ENCODE measurements at regions not wholly inside any gene's neighbourhood (a gene's known extent, or its start where the extent isn't known, plus 50 kb on each side); places are given as distances from the start of the nearest gene placed in this dataset.
"Not testable (repeated sequence)": the region's sequence is repeated elsewhere in the genome, so short reads cannot be mapped to it uniquely, and the experiment has no call there.

GRCh38 chr7:145252031-145252430 is 416.2 kb upstream of the TPK1 start:
- DNase-seq: no peak

DNA sequence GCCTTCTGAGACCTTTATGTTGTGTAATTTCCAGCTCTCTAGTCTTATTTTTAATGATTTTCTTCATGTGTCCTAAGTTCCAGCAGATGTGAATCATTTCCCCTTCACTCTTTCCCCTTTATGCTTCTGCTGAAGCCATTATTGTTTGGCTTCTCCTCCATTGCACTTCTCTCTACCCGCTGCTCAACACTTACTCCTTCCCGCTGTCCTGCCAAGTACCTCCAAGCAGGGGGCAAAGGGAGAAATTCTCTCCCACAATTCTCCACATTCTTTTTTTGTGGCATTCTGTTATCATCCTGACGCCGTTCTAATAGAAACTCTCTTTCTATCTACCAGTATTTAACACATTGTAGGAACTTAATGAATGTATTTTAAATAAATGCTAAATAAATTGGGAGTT is 388.9 kb upstream of the TPK1 start:
- DNase-seq: no peak

DNA sequence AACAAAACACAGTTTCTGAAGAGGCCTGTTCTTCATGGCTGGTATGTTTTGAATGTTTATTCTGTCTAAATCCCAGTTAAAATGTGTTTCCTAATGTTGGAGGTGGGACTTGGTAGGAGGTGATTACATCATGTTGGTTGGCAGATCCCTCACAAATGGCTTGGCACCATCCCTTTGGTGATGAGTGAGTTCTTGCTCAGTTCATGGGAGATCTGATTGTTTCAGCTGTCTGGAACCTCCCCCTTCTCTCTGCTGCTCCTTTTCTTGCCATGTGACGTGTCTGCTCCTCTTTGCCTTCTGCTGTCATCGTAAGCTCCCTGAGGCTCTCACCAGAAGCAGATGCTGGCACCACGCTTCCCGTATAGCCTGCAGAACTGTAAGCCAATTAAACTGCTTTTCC is 383.6 kb upstream of the TPK1 start:
- no peak for DNase-seq

DNA sequence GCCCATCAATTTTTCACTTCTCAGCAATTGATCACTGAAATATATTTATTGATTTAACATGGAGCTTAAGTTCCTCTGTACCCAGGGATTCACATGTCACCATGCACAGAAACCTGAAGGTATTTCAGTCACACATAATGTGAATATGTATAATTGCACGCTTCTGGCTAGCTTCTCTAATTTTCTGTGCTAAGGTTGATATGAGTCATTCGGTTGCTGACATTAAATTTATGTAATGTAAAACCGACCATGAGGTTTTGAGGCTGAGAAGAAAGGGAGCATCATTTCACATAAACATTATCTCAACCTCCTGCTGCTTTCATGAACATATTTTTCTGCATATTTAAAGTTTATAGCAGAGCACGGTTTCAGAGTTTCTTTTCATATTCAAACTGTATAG is 381.0 kb upstream of the TPK1 start:
- no peak for DNase-seq

DNA sequence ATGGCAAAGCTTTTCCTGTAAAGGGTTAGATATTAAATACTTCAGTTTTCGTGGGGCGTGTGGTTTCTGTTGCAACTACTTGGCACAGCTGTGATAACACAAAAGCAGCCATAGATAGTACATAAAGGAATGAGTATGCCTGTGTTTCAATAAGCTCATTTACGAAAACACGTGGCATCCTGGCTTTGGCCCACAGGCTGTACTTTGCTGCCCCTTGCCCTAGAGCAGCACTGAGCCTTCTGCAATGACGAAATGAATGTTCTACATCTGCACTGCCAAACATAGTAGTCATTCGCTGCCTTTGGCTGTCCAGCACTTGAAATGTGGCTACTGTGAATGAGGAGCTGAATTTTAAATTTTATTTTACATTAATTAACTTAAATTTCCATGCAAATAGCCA is 376.2 kb upstream of the TPK1 start:
- no peak for DNase-seq

DNA sequence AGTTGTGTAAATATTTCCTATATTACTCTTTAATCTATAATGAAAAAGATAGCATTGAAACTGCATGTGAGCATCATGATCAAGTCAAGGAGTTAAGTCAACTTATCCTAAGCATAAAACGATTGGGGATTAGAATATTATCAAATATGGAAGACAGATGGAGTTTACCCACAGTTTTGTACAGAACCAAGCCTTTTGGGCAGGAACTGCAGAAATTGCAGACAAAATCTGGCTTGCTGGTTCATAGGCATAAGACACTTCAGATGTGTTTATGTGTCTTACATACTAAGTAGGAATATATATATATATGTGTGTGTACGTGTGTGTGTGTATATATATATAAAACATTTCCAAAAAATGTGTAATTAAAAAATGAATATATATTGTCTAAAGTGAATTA is 375.4 kb upstream of the TPK1 start:
- no peak for DNase-seq

DNA sequence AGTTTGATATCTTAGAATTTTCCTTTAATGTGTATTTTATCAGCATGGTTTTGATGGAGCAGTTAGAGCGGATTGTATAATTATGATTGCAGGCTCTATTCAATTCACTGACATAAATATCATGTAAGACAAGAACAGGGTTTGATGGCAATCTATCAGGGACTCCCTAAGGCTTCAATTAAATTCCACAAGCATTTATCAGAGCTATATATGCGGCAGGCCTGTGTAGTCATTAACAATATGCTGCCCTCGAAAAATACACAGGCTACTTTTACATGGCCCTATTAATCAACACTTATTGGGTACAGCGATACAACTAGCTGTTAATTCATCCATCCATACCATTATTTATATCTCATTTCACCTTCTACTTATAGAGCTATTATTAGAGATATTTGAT is 358.1 kb upstream of the TPK1 start:
- no peak for DNase-seq

DNA sequence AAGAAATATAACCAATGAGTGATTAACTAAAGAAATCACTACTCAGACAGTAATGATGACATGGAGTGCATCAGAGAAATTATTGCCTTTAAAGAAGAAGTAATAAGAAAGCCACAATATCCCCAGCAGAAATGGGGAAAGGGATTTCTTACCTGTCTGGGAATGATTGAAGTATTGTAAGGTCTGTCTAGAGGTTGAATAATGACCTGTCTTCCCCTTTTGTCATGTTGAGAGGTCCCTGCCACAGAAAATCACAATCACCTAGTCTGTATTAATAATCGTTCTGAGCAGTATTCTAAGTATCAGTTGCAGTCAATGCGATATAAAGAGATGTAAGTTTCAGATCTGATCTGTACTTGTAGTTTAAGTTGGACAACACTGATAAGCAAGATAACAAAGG is 349.1 kb upstream of the TPK1 start:
- no peak for DNase-seq

GRCh38 chr7:145183069-145183468 is 347.2 kb upstream of the TPK1 start:
- no peak for DNase-seq

- DNase-seq: no peak
Measured at GRCh38 chr7:145175366-145175765, 339.5 kb upstream of the TPK1 start.

DNA sequence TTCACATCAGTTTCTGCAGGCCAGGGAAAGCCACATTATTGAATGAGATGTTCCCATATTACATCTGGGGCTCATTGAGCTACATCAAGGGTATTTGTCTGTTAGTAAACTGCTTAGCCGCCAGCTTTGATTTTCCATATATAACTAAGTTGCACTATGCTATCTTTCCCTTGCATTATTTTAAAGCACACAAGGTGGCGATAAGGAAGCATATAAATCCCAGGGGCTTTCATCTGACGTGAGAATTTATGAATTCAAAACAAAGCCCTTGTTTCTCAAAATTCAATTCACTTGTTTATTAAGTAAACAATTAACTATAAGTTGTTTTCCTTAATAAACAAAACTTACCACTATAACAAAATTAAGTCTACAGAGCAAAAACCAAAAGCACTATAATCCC is 334.1 kb upstream of the TPK1 start:
- peak; percentile 3 for DNase-seq

DNA sequence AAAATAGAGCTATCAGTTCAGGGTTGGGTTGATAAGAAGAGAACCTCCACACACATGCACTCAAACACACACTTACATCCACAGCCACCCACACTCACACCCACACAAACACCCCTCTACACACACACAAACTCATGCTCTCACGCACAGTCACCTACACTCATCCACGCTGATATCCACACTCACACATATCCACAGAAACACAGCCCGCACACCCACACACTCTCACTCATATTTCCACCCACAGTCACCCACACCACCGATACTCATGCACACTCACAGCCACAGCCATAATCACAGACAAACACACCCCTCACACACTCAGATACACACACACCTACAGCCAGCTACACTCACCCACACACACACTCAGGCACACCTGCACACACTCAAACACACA is 333.0 kb upstream of the TPK1 start:
- no peak for DNase-seq

DNA sequence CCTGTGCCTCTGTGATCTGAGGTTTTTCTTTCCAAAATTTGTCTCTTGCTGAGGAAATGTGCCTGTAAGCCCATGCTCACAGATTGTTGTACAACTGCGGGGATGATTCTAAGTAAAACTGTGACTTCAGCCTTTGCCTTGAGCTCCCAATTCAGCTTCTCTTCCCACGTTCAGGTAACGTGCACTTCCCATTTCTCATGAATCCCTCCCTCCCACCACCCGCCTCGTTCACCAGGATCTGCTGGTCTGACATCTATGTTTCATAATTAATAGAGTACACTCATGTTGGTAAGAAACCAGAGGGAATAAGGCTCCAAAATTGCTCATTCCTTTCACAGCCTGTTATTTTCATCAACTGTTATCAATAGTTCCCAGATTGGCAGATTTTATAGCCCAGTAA is 332.6 kb upstream of the TPK1 start:
- DNase-seq: no peak

GRCh38 chr7:145156834-145157233 is 321.0 kb upstream of the TPK1 start:
- no peak for DNase-seq

DNA sequence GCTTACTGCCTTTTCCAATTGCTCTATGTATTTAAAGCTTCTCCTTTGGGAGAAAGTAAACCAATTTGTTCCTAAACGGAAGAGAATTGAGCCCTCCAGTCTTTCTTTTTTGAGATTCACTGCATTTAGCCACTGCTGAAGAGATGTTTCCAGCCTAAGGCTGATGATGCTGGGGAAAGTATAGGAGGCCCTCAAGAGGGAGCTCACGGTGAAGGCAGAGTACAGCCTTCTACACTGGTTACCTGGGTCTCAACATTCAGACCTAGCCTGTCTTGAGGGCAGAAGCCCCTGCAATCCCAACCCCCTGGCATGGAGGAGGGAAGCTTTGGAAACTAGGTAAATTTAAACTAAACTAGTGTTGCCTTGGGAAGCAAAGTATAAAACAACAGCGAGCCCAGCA is 316.7 kb upstream of the TPK1 start:
- no peak for DNase-seq

GRCh38 chr7:145151676-145152075 is 315.8 kb upstream of the TPK1 start:
- DNase-seq: no peak

GRCh38 chr7:145147865-145148264 is 312.0 kb upstream of the TPK1 start:
- no peak for DNase-seq

DNA sequence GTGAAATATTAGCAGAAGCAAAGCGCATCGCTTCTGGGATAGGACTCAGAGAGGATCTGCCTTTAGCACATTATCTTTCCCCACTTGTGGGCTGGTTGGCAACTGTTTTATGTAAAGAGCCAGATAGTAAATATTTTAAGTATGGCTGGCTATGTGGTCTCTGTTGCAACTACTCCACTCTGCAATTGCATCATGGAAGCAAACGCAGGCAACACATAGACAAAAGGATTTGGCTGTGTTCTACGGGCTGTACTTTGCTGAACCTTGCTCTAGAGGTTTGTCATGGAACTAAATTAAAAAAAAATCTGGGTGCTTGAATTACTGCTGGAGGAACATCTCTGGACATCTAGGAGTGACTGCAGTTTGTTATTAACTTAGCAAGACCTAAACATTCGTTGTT is 307.8 kb upstream of the TPK1 start:
- no peak for DNase-seq

GRCh38 chr7:145134377-145134776 is 298.5 kb upstream of the TPK1 start:
- no peak for DNase-seq

- DNase-seq: no peak
Measured at GRCh38 chr7:145123502-145123901, 287.6 kb upstream of the TPK1 start.

DNA sequence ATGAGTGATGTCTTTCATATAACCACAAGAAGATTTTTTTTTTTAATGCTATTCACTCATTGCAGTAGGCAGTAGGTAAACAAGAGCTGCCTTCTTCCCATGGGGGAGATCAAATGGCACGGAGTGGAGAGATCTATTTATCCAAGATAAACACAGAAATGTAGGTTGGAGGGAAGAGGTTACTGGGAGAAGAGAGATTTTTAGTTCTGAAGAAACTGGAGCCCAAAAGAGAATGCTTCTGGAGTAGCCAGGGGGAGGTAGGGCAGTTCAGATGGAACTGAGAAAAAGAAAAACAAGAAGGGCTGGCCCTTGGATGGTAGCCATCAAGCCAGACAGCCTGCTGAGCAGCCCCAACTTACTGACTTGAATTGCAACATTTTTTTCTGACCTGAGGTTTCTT is 270.1 kb upstream of the TPK1 start:
- no peak for DNase-seq

- no peak for DNase-seq
Measured at GRCh38 chr7:145105561-145105960, 269.7 kb upstream of the TPK1 start.

- DNase-seq: no peak
Measured at GRCh38 chr7:145104400-145104799, 268.5 kb upstream of the TPK1 start.

DNA sequence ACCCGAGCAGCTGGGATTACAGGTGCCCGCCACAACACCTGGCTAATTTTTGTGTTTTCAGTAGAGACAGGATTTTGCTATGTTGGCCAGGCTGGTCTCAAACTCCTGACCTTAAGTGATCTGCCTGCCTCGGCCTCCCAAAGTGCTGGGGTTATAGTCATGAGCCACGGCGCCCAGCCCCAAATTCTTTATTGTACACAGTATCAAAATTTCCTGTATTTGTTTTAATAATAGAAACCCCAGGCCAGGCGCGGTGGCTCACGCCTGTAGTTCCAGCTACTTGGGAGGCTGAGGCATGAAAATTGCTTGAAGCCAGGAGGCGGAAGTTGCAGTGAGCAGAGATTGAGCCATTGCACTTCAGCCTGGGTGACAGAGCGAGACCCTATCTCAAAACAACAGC is 266.3 kb upstream of the TPK1 start:
- not testable (repeated sequence) for DNase-seq

DNA sequence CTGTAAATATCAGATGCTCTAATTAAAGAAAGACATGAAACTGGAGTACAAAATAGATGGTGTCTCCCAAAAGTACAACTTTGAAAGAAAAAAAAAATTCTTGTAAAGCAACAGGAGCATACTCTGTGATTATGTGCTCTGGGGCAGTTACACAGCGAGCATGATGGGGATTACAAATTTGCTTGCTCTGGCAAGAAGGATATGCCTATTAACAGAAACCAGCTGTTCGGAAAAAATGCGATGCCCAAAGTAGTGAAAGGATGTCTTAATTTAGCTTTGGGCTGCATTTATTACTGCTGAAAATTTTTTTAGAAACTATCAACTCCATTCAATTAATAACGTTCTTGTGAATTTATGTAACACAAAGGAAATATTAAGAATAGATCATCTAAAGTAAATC is 256.9 kb upstream of the TPK1 start:
- no peak for DNase-seq

GRCh38 chr7:145088111-145088745 is 252.4 kb upstream of the TPK1 start:
- DNase-seq: no peak

Measured in OCI-M1 (cell line).